Endodermal cell (in vitro differentiated cells): ENCODE measurements at regions not wholly inside any gene's neighbourhood (a gene's known extent, or its start where the extent isn't known, plus 50 kb on each side); places are given as distances from the start of the nearest gene placed in this dataset.

Source experiments
- DNase-seq: peaks from one replicate; pipeline ENCODE4 v3.0.0-alpha.2; 2017
- H3K27ac ChIP-seq: 2 replicates; pipeline ENCODE4 v1.5.1; 2013; ENCODE audit warnings: mild to moderate bottlenecking, low read depth, low read length, moderate library complexity
- H3K27me3 ChIP-seq: 2 replicates; pipeline ENCODE4 v1.6.1; 2013; ENCODE audit warnings: mild to moderate bottlenecking, low read length, moderate library complexity; ENCODE audit not compliant: insufficient read depth, control insufficient read depth, poor library complexity, severe bottlenecking
- H3K36me3 ChIP-seq: 2 replicates; pipeline ENCODE4 v1.7.0; 2013; ENCODE audit warnings: mild to moderate bottlenecking, low read length, moderate library complexity; ENCODE audit not compliant: control insufficient read depth, insufficient read depth
- H3K4me1 ChIP-seq: one replicate; pipeline ENCODE4 v1.7.0; 2013; ENCODE audit warnings: low read length; ENCODE audit not compliant: control insufficient read depth, insufficient read depth
- H3K4me3 ChIP-seq: 2 replicates; pipeline ENCODE4 v1.5.1; 2013; ENCODE audit warnings: mild to moderate bottlenecking, low read length, moderate library complexity
- H3K9ac ChIP-seq: 2 replicates; pipeline ENCODE4 v1.6.1; 2013; ENCODE audit warnings: mild to moderate bottlenecking, low read length, moderate library complexity; ENCODE audit not compliant: poor library complexity, severe bottlenecking; ENCODE audit errors: extremely low read depth
- H3K9me3 ChIP-seq: 2 replicates; pipeline ENCODE4 v1.6.1; 2013; ENCODE audit warnings: mild to moderate bottlenecking, low read length, moderate library complexity; ENCODE audit not compliant: control insufficient read depth
- H3K27ac Mint-ChIP-seq: 2 replicates; pipeline ENCODE4 v1.8.0; 2020; ENCODE audit warnings: mixed read lengths
- H3K27me3 Mint-ChIP-seq: 2 replicates; pipeline ENCODE4 v1.8.0; 2021; ENCODE audit warnings: mild to moderate bottlenecking, mixed read lengths; ENCODE audit not compliant: insufficient read depth
- H3K36me3 Mint-ChIP-seq: 2 replicates; pipeline ENCODE4 v1.8.0; 2020; ENCODE audit warnings: low read depth, mixed read lengths
- H3K4me1 Mint-ChIP-seq: 2 replicates; pipeline ENCODE4 v1.8.0; 2020; ENCODE audit warnings: mixed read lengths
- H3K4me3 Mint-ChIP-seq: 2 replicates; pipeline ENCODE4 v1.8.0; 2020; ENCODE audit warnings: mild to moderate bottlenecking, moderate library complexity, mixed read lengths
- H3K9me3 Mint-ChIP-seq: 2 replicates; pipeline ENCODE4 v1.8.0; 2020; ENCODE audit warnings: mild to moderate bottlenecking, mixed read lengths
- WGBS, 2 experiments: methylation state at CpG; one replicate each; pipeline versions ENCODE4 v1.1.5 to v1.1.7; 2013; ENCODE audit warnings: missing lambda C conversion rate in 2 of 2, mixed read lengths in 1 of 2; ENCODE audit not compliant: insufficient coverage in 1 of 2, insufficient read length in 1 of 2; 5-methylcytosine and 5-hydroxymethylcytosine counted together
- TF ChIP-seq, protein P1 (sequence below): fragments of 200-600 bp; sonication (generic); conservative IDR thresholded peaks from 2 replicates; pipeline ENCODE4 v1.5.0; 2021; ENCODE audit warnings: antibody characterized with exemption, mild to moderate bottlenecking

DNA sequence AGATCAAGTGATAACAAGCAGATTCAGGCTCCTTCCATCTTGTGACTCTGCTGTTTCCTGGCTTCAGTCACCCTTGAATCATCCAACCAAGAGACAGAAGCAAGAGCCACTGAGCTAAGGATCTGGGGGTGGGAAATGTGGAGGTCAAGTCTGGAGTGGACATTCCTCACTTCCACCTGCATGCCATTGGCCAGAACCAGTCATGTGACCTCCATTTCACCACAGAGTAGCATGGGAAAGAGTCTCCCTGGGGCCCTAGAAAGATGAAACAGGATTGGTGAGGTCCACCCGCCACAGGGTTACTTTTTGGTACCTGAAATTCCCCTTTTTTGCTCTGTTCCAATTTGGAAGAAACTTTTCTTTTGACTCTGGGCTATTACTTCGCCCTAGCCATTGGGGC lies 1006.0 kb upstream of the EEF2KMT start:
- Histone ChIP-seq H3K27ac (no peak overlapping the region), H3K27me3 (no peaks in the 10 kb centered on the region), H3K9me3 (peaks cover 5% of the 10 kb centered on the region), H3K4me3 (no peak overlapping the region), H3K4me1 (no peaks in the 10 kb centered on the region), H3K36me3 (no peaks in the 10 kb centered on the region), H3K9ac (no peak overlapping the region)
- Mint-ChIP-seq H3K9me3 (peaks cover 5% of the 10 kb centered on the region), H3K27me3 (no peaks in the 10 kb centered on the region), H3K36me3 (no peaks in the 10 kb centered on the region), H3K4me3 (no peak overlapping the region), H3K4me1 (peaks cover 3% of the 10 kb centered on the region), H3K27ac (no peak overlapping the region)
- TF ChIP-seq, protein P1, sequence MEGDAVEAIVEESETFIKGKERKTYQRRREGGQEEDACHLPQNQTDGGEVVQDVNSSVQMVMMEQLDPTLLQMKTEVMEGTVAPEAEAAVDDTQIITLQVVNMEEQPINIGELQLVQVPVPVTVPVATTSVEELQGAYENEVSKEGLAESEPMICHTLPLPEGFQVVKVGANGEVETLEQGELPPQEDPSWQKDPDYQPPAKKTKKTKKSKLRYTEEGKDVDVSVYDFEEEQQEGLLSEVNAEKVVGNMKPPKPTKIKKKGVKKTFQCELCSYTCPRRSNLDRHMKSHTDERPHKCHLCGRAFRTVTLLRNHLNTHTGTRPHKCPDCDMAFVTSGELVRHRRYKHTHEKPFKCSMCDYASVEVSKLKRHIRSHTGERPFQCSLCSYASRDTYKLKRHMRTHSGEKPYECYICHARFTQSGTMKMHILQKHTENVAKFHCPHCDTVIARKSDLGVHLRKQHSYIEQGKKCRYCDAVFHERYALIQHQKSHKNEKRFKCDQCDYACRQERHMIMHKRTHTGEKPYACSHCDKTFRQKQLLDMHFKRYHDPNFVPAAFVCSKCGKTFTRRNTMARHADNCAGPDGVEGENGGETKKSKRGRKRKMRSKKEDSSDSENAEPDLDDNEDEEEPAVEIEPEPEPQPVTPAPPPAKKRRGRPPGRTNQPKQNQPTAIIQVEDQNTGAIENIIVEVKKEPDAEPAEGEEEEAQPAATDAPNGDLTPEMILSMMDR, result no peak
- no peak for DNase-seq
- WGBS, 2 experiments, result 48 to 50% methylated on average over 2 of the region's 2 CpGs

DNA sequence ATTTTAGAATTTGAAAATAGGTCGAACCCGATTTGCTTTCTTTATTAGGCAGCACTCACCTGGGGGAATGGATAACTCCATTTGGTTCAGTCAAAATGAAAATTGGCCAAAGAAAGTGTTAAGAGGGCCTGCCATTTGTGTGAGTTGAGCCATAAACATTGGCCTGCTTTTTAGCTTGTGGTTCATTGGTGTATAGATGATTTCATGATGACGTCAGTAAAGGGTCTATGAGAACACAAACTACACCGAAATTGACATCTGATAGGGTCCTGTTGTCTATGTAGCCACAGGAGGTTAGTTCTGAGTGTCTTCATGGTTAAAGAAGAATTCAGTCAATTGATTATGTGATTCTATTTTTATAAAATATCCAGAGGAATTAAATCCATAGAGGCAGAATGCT lies 1001.5 kb upstream of the EEF2KMT start:
- Histone ChIP-seq H3K36me3 (no peaks in the 10 kb centered on the region), H3K4me3 (no peak overlapping the region), H3K27me3 (no peaks in the 10 kb centered on the region), H3K9ac (no peak overlapping the region), H3K9me3 (no peaks in the 10 kb centered on the region), H3K27ac (no peak overlapping the region), H3K4me1 (no peaks in the 10 kb centered on the region)
- no peak for DNase-seq
- H3K36me3 Mint-ChIP-seq, result no peaks in the 10 kb centered on the region
- WGBS, 2 experiments, result 88 to 100% methylated on average over 2 to 4 of the region's 4 CpGs
- H3K27ac Mint-ChIP-seq, result no peak overlapping the region
- no peaks in the 10 kb centered on the region for H3K4me1 Mint-ChIP-seq
- TF ChIP-seq, protein P1, result no peak
- no peaks in the 10 kb centered on the region for H3K27me3 Mint-ChIP-seq
- H3K4me3 Mint-ChIP-seq, result no peak overlapping the region
- peaks cover 5% of the 10 kb centered on the region for H3K9me3 Mint-ChIP-seq

- Histone ChIP-seq H3K27me3 (no peaks in the 10 kb centered on the region), H3K4me3 (no peak overlapping the region), H3K36me3 (no peaks in the 10 kb centered on the region), H3K9me3 (no peaks in the 10 kb centered on the region), H3K9ac (no peak overlapping the region), H3K4me1 (no peaks in the 10 kb centered on the region), H3K27ac (no peak overlapping the region)
- Mint-ChIP-seq H3K36me3 (no peaks in the 10 kb centered on the region), H3K4me3 (no peak overlapping the region), H3K27ac (no peak overlapping the region), H3K9me3 (peaks cover 4% of the 10 kb centered on the region), H3K27me3 (no peaks in the 10 kb centered on the region), H3K4me1 (no peaks in the 10 kb centered on the region)
- DNase-seq, result no peak
- WGBS, 2 experiments, result 93 to 96% methylated on average over 4 to 7 of the region's 7 CpGs
- TF ChIP-seq, protein P1, result no peak
These were observed 999.5 kb upstream of the EEF2KMT start for GRCh38 chr16:6096931-6097670.
